ENCODE measurements at regions not wholly inside any gene's neighbourhood (a gene's known extent, or its start where the extent isn't known, plus 50 kb on each side); places are given as distances from the start of the nearest gene placed in this dataset.
"Not testable (repeated sequence)": the region's sequence is repeated elsewhere in the genome, so short reads cannot be mapped to it uniquely, and the experiment has no call there.

DNA sequence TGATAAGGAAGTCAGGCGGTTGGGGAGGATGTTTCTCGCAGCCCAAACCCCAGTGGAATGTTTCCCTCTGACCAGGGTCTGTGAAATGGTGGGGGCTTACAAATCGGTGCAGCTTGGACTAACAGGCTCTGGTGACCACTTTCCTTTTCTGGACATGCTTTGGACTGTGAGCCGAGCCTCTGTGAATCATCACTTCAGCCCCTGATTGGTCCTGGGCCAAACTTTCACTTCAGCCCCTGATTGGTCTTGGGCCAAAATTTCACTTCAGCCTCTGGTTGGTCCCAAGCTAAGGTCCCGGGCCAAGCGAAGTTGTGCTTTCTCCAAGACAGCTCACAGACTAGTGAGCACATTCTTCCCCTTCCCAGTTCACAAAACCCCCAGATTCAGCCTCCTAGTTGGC, 223.7 kb upstream of the ANKRD20A1 start:
- not testable (repeated sequence) for H3K4me1 Mint-ChIP-seq (ENCODE audit: low read depth)

DNA sequence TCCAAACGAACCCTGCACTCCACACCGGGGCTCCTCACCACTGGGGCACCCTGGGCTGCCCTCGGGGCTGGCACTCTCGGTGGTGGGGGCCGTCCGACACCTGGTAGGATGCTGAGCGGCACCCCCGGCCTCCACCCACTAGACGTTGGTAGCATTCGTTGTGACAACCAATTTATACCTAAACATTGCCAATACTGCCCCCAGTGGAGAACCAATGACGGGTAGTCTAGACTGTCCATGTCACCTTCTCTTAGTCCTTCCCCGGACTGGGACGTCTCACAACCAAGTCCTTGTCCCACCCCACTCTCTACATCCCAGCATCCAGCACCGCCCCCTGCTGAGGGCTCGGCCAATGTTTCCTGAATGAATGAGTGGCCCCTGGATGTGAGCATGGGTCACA, 246.8 kb upstream of the ANKRD20A1 start:
- H3K27ac Mint-ChIP-seq; H3K9me3 Mint-ChIP-seq (ENCODE audit: insufficient read depth); CTCF ChIA-PET; H3K36me3 Mint-ChIP-seq (ENCODE audit: low read depth); ATAC-seq; H3K27me3 Mint-ChIP-seq (ENCODE audit: low read depth); H3K4me3 Mint-ChIP-seq; DNase-seq; H3K4me1 Mint-ChIP-seq (ENCODE audit: low read depth); POLR2A ChIA-PET: not testable (repeated sequence)

More for the DNA sequence above, 223.7 kb upstream of the ANKRD20A1 start:
- H3K27me3 Mint-ChIP-seq (ENCODE audit: low read depth); DNase-seq; H3K4me3 Mint-ChIP-seq; H3K27ac Mint-ChIP-seq; ATAC-seq; CTCF ChIA-PET; H3K36me3 Mint-ChIP-seq (ENCODE audit: low read depth); H3K9me3 Mint-ChIP-seq (ENCODE audit: insufficient read depth); POLR2A ChIA-PET: not testable (repeated sequence)

DNA sequence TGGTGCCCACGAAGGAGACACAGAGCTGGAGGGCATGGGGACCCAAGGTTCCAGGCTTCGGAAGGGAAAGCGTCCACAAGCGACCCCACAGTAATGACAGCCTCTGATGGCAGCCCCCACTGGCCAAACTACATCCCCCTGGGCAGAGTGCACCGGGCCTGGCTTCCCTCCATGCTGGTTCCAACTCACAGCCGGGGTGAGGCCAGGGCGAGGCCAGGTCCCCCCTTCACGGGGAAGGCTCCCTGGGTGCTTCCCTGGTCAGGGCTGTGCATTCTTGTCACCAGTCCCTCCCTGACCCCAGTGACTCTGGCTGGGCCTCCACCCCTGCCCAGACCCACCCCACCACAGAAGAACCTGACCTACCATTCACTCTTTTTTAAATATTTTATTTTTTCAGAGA, 248.9 kb upstream of the ANKRD20A1 start:
- H3K9me3 Mint-ChIP-seq (ENCODE audit: insufficient read depth); H3K4me3 Mint-ChIP-seq; DNase-seq; ATAC-seq; CTCF ChIA-PET; POLR2A ChIA-PET; H3K27me3 Mint-ChIP-seq (ENCODE audit: low read depth); H3K27ac Mint-ChIP-seq; H3K36me3 Mint-ChIP-seq (ENCODE audit: low read depth); H3K4me1 Mint-ChIP-seq (ENCODE audit: low read depth): not testable (repeated sequence)

DNA sequence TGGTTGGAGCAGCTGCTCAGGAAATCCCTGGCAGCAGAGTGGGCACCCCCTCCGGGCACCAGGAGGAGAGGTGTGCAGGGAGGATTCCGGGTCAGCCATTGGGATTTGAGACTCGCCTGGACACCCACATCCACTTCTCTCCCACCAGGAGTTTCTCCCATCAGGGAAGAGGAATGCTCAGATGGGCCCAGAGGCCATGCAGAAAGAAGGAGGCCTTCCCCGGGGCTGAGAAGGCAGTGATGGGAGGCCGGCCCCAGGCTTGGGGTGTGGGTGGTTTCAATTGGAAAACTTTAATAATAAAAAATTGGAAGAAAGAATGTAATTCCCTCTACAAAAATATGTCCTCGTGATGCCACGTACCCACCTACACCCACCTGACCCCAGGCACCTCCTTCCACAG, 249.3 kb upstream of the ANKRD20A1 start:
- CTCF ChIA-PET; DNase-seq; ATAC-seq; H3K4me1 Mint-ChIP-seq (ENCODE audit: low read depth); H3K4me3 Mint-ChIP-seq; POLR2A ChIA-PET; H3K27me3 Mint-ChIP-seq (ENCODE audit: low read depth); H3K9me3 Mint-ChIP-seq (ENCODE audit: insufficient read depth); H3K27ac Mint-ChIP-seq; H3K36me3 Mint-ChIP-seq (ENCODE audit: low read depth): not testable (repeated sequence)

DNA sequence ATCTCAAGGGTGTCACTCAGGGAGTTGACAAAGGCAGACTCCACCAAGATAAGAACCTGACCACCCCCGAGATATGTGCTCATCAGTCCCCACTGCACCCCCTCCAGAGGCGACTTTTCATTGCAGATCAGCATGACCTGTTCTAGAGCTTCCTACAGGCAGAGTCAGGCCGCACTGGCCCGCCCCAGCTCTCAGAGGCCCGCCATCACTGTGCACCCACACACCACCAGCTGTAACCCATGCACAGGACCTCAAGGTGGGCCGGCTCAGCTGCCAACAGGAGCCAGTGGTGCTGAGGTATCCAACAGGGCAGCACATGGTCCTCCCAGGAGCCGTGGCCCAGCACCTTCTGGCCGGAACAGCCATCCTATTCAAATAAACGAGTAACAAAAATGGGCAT, 253.6 kb upstream of the ANKRD20A1 start:
- H3K27ac Mint-ChIP-seq; H3K9me3 Mint-ChIP-seq (ENCODE audit: insufficient read depth); CTCF ChIA-PET; ATAC-seq; H3K4me1 Mint-ChIP-seq (ENCODE audit: low read depth); H3K27me3 Mint-ChIP-seq (ENCODE audit: low read depth); H3K4me3 Mint-ChIP-seq; POLR2A ChIA-PET; H3K36me3 Mint-ChIP-seq (ENCODE audit: low read depth); DNase-seq: not testable (repeated sequence)

DNA sequence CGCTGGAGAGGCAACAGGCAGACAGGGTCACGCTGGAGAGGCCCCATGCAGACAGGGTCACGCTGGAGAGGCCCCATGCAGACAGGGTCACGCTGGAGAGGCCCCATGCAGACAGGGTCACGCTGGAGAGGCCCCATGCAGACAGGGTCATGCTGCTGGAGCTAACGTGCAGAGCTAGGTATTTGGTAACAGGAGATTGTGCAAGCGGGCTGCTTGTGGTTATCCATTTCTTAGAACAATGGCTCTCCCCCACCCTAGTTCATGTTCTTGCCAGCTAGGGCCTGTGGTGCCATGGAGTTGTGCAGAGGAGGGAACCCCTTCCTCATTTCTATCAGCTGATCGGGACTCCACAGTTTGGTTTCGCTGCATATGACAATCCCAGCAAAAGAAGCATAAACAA, 255.1 kb upstream of the ANKRD20A1 start:
- H3K4me3 Mint-ChIP-seq; DNase-seq; ATAC-seq; H3K4me1 Mint-ChIP-seq (ENCODE audit: low read depth); POLR2A ChIA-PET; H3K27me3 Mint-ChIP-seq (ENCODE audit: low read depth); H3K9me3 Mint-ChIP-seq (ENCODE audit: insufficient read depth); H3K27ac Mint-ChIP-seq; CTCF ChIA-PET; H3K36me3 Mint-ChIP-seq (ENCODE audit: low read depth): not testable (repeated sequence)

DNA sequence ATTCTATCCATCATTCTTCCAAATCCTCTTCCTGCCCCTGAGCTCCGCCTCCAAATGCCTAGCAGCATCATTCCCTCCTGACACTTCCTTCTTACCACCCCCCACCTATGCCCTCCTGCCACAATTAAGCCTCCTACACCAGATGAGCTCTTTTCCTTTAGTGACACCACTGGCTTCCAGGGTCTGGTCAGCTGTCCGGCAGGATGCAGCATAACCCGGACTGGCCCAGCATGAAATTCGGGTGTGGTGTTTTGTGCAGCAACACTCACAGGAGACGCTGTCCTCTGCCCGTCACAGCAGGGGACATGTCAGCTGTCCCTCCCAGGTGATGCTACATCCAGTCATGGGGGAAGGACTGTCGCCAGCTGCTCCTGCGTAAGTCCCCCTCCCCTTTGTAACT, 266.3 kb upstream of the ANKRD20A1 start:
- H3K9me3 Mint-ChIP-seq (ENCODE audit: insufficient read depth); CTCF ChIA-PET; H3K27ac Mint-ChIP-seq; H3K4me3 Mint-ChIP-seq; ATAC-seq; H3K4me1 Mint-ChIP-seq (ENCODE audit: low read depth); POLR2A ChIA-PET; H3K36me3 Mint-ChIP-seq (ENCODE audit: low read depth); H3K27me3 Mint-ChIP-seq (ENCODE audit: low read depth); DNase-seq: not testable (repeated sequence)

DNA sequence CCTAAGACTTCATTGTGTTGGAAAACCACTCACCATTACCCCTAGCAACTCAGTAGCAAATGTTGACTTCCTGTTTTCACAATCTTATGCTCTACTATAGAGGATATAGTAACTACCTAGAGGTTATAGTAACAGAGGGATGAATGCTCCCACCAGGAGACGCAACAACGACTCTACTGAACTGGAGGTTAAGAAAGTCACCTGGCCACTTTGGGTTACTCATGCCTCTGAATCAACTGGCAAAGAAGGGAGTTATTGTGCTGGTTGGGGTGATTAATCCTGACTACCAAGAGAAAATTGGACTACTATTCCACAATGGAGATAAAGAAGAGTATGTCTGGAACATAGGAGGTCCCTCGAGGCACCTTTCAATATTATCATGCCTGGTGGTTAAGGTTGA, 302.9 kb upstream of the ANKRD20A1 start:
- POLR2A ChIA-PET; H3K27me3 Mint-ChIP-seq (ENCODE audit: low read depth); DNase-seq; H3K4me1 Mint-ChIP-seq (ENCODE audit: low read depth); H3K9me3 Mint-ChIP-seq (ENCODE audit: insufficient read depth); ATAC-seq; H3K27ac Mint-ChIP-seq; H3K4me3 Mint-ChIP-seq; CTCF ChIA-PET; H3K36me3 Mint-ChIP-seq (ENCODE audit: low read depth): not testable (repeated sequence)

DNA sequence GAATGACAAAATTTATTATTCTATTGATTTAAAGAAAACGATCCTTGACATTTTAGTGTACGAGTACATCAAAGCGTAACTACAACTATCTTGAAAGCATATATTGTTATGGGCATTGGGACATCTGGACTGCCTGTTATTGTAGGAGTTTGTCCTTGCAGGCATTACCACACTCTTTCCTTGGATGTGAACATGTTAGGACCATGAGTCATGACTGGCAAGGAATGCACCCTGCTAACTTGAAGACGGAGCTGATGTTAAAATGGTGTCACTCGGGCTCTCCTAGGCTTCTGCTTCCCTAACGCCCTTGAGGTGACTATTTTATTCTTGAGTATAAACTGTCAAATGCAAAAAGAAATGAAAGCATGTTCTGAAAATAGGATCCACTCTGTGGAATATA, 308.7 kb upstream of the ANKRD20A1 start:
- H3K9me3 Mint-ChIP-seq (ENCODE audit: insufficient read depth); CTCF ChIA-PET; ATAC-seq; H3K4me3 Mint-ChIP-seq; H3K27ac Mint-ChIP-seq; H3K36me3 Mint-ChIP-seq (ENCODE audit: low read depth); POLR2A ChIA-PET; DNase-seq; H3K27me3 Mint-ChIP-seq (ENCODE audit: low read depth); H3K4me1 Mint-ChIP-seq (ENCODE audit: low read depth): not testable (repeated sequence)

DNA sequence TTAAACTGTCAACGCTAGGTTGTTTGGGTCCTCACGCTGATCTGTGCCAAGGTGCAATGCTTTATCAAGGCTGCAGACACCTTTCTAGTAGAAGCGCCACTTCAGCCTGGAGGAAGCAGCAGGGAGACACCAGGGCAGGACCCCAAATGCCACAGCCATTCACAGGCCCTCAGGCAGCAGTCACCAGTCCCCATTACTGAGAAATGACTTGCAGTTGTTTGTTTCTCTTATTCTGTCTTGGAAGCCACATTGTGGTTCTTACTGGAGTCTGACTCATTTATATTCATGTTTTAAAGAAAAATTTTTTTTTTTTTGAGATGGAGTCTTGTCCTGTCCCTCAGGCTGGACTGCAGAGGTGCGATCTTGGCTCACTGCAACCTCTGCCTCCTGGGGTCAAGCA, 328.9 kb upstream of the ANKRD20A1 start:
- POLR2A ChIA-PET, CTCF ChIA-PET: not testable (repeated sequence)

DNA sequence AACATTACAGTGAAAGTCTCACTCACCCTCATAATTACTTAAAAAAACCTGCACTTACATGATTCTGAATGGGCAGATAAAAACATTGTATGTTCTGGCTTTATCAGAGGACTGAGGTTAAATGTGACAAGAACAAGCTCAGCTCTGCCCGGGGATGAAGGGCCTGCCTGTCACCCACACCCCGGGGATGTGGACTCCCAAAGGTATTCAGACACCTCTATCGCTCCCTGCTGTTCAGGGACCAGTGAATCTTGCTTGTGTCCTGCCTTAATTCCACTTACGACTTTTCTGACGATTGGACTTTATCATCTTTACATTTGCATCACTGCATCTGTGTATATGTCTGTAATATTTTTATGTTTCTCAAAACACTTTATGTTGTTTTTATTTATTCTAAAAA, 341.8 kb upstream of the ANKRD20A1 start:
- H3K27me3 Mint-ChIP-seq (ENCODE audit: low read depth); POLR2A ChIA-PET: not testable (repeated sequence)

More for the DNA sequence above, 328.9 kb upstream of the ANKRD20A1 start:
- not testable (repeated sequence) for ATAC-seq; H3K9me3 Mint-ChIP-seq (ENCODE audit: insufficient read depth); H3K27me3 Mint-ChIP-seq (ENCODE audit: low read depth); H3K27ac Mint-ChIP-seq; H3K4me3 Mint-ChIP-seq; H3K36me3 Mint-ChIP-seq (ENCODE audit: low read depth); DNase-seq; H3K4me1 Mint-ChIP-seq (ENCODE audit: low read depth)

DNA sequence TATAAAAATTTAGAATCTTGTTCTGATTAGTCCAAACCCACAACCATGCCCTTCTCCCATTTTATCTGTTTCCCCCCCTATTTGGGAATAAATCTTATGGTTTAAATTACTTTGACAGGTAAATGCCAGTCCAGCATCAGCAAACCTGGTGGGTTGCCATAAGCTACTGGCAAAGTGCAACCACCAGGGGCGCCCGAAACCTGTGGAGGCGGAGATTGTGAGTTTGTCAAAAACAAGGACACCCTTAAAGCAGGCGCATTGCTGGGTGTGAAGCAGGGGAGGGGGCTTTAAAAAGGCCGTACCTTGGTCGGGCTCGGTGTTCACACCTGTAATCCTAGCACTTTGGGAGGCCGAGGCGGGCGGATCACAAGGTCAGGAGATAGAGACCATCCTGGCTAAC, 344.1 kb upstream of the ANKRD20A1 start:
- POLR2A ChIA-PET; ATAC-seq; H3K4me1 Mint-ChIP-seq (ENCODE audit: low read depth); DNase-seq; CTCF ChIA-PET; H3K9me3 Mint-ChIP-seq (ENCODE audit: insufficient read depth); H3K36me3 Mint-ChIP-seq (ENCODE audit: low read depth); H3K27me3 Mint-ChIP-seq (ENCODE audit: low read depth); H3K4me3 Mint-ChIP-seq; H3K27ac Mint-ChIP-seq: not testable (repeated sequence)

More for the DNA sequence above, 341.8 kb upstream of the ANKRD20A1 start:
- DNase-seq; CTCF ChIA-PET; H3K4me1 Mint-ChIP-seq (ENCODE audit: low read depth); H3K4me3 Mint-ChIP-seq; ATAC-seq; H3K36me3 Mint-ChIP-seq (ENCODE audit: low read depth); H3K27ac Mint-ChIP-seq; H3K9me3 Mint-ChIP-seq (ENCODE audit: insufficient read depth): not testable (repeated sequence)

DNA sequence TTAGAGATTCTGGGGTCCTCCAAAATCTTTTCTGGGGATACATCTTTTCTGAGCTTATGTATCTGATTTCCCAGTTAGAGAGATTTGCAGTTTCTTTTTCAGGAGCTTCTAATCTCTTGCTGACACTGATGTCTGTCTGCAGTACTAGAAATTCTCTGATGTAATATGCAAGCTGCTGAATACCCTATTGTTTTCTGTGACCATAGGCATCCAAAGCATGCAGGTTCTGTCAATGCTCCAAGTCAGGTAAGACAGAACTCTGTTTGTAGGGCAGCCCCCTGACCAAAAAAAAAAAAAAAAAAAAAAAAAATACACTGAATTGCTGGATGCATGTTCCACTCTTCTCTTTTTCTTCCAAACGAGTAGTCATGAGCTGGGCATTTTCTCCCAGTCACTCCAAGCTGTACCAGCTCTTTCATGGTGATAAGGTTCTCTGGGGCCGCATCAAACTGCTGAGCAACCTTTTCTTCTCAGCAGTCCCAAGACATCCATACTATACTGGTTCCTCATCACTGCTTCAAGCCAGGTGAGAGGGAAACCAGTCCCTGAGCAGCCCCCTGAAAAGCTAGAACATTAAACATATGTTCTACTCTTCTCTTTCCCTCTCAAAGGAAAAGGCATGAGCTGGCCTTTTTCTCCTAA, 354.9 kb upstream of the ANKRD20A1 start:
- H3K27me3 Mint-ChIP-seq (ENCODE audit: low read depth); H3K36me3 Mint-ChIP-seq (ENCODE audit: low read depth); H3K4me1 Mint-ChIP-seq (ENCODE audit: low read depth); ATAC-seq; DNase-seq; H3K9me3 Mint-ChIP-seq (ENCODE audit: insufficient read depth); H3K27ac Mint-ChIP-seq; CTCF ChIA-PET; H3K4me3 Mint-ChIP-seq; POLR2A ChIA-PET: not testable (repeated sequence)
